ENCODE measurements at regions not wholly inside any gene's neighbourhood (a gene's known extent, or its start where the extent isn't known, plus 50 kb on each side); places are given as distances from the start of the nearest gene placed in this dataset.

DNA sequence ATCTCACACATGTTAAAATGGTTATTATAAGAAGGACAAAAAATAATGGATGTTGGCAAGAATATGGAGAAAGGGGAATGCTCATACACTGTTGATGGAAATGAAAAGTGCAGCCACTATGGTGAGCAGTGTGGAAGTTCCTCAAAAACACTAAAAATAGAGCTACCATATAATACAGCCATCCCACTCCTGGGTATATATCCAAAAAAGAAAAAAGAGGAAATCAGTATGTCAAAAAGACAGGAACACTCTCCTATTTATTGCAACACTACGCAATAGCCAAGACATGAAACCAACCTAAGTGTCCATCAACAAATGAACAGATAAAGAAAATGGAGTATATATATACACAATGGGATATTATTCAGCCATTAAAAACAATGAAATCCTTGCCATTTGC is 642.6 kb downstream of the RNF144A start:
- TF ChIP-seq, protein P1, sequence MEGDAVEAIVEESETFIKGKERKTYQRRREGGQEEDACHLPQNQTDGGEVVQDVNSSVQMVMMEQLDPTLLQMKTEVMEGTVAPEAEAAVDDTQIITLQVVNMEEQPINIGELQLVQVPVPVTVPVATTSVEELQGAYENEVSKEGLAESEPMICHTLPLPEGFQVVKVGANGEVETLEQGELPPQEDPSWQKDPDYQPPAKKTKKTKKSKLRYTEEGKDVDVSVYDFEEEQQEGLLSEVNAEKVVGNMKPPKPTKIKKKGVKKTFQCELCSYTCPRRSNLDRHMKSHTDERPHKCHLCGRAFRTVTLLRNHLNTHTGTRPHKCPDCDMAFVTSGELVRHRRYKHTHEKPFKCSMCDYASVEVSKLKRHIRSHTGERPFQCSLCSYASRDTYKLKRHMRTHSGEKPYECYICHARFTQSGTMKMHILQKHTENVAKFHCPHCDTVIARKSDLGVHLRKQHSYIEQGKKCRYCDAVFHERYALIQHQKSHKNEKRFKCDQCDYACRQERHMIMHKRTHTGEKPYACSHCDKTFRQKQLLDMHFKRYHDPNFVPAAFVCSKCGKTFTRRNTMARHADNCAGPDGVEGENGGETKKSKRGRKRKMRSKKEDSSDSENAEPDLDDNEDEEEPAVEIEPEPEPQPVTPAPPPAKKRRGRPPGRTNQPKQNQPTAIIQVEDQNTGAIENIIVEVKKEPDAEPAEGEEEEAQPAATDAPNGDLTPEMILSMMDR (IDR thresholded peaks at IDR 0.05; ENCODE audit: poor library complexity, severe bottlenecking): no peak
- TF ChIP-seq EZH2 (IDR thresholded peaks at IDR 0.05; ENCODE audit: borderline replicate concordance, insufficient read depth, low read length, poor library complexity, severe bottlenecking) (no peak), MXI1 (conservative IDR thresholded peaks at IDR 0.05; ENCODE audit: poor library complexity, severe bottlenecking) (no peak), POLR2AphosphoS5 (IDR thresholded peaks at IDR 0.05) (no peak), SMC3 (conservative IDR thresholded peaks at IDR 0.05; ENCODE audit: poor library complexity) (no peak), EP300 (conservative IDR thresholded peaks at IDR 0.05; ENCODE audit: poor library complexity, severe bottlenecking) (no peak), TAF1 (IDR thresholded peaks at IDR 0.05; ENCODE audit: low read depth) (no peak), RAD21 (conservative IDR thresholded peaks at IDR 0.05) (no peak)
- TF ChIP-seq, protein P2, sequence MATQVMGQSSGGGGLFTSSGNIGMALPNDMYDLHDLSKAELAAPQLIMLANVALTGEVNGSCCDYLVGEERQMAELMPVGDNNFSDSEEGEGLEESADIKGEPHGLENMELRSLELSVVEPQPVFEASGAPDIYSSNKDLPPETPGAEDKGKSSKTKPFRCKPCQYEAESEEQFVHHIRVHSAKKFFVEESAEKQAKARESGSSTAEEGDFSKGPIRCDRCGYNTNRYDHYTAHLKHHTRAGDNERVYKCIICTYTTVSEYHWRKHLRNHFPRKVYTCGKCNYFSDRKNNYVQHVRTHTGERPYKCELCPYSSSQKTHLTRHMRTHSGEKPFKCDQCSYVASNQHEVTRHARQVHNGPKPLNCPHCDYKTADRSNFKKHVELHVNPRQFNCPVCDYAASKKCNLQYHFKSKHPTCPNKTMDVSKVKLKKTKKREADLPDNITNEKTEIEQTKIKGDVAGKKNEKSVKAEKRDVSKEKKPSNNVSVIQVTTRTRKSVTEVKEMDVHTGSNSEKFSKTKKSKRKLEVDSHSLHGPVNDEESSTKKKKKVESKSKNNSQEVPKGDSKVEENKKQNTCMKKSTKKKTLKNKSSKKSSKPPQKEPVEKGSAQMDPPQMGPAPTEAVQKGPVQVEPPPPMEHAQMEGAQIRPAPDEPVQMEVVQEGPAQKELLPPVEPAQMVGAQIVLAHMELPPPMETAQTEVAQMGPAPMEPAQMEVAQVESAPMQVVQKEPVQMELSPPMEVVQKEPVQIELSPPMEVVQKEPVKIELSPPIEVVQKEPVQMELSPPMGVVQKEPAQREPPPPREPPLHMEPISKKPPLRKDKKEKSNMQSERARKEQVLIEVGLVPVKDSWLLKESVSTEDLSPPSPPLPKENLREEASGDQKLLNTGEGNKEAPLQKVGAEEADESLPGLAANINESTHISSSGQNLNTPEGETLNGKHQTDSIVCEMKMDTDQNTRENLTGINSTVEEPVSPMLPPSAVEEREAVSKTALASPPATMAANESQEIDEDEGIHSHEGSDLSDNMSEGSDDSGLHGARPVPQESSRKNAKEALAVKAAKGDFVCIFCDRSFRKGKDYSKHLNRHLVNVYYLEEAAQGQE (IDR thresholded peaks at IDR 0.05; ENCODE audit: borderline replicate concordance): no peak

Measured in neural cell (in vitro differentiated cells).